Lung (tissue), 11 donors: ENCODE measurements at regions not wholly inside any gene's neighbourhood (a gene's known extent, or its start where the extent isn't known, plus 50 kb on each side); places are given as distances from the start of the nearest gene placed in this dataset.

Experiments used
- ATAC-seq: fragments of 200-7000 bp; cut with Tn5 transposase; one replicate; pipeline ENCODE4 v1.9.1; 2020; ENCODE audit warnings: moderate number of reproducible peaks; ENCODE audit not compliant: insufficient read depth, low FRiP score
- DNase-seq, 3 donors: peaks; one replicate each; pipeline ENCODE4 v3.0.0-alpha.2; 2013 to 2017
- H3K27ac ChIP-seq, 2 donors: one replicate each; pipeline ENCODE4 v1.5.1; 2013; ENCODE audit warnings: mild to moderate bottlenecking in 2 of 2, moderate library complexity in 2 of 2, control low read depth in 1 of 2, inconsistent platforms in 1 of 2, low read depth in 1 of 2, low read length in 1 of 2
- H3K27me3 ChIP-seq, 3 donors: one replicate each; pipeline ENCODE4 v1.5.1; 2013; ENCODE audit warnings: low read length in 2 of 3; ENCODE audit not compliant: control insufficient read depth in 3 of 3, insufficient read depth in 3 of 3
- H3K36me3 ChIP-seq, 4 donors: one replicate each; pipeline ENCODE4 v1.5.1; 2013; ENCODE audit warnings: low read length in 4 of 4, mild to moderate bottlenecking in 1 of 4, moderate library complexity in 1 of 4; ENCODE audit not compliant: control insufficient read depth in 4 of 4, insufficient read depth in 4 of 4
- H3K4me1 ChIP-seq, 5 donors: one replicate each; pipeline ENCODE4 v1.5.1; 2013; ENCODE audit warnings: low read length in 5 of 5, mild to moderate bottlenecking in 2 of 5, moderate library complexity in 1 of 5; ENCODE audit not compliant: control insufficient read depth in 5 of 5, insufficient read depth in 5 of 5
- H3K4me3 ChIP-seq: one replicate; pipeline ENCODE4 v1.5.1; 2013; ENCODE audit warnings: mild to moderate bottlenecking, control low read depth, moderate library complexity
- H3K9ac ChIP-seq, 2 donors: one replicate each; pipeline ENCODE4 v1.5.1; 2013; ENCODE audit warnings: low read length in 2 of 2, control low read depth in 1 of 2; ENCODE audit not compliant: insufficient read depth in 1 of 2
- H3K9me3 ChIP-seq, 4 donors: one replicate each; pipeline ENCODE4 v1.5.1; 2013; ENCODE audit warnings: low read length in 3 of 4, mild to moderate bottlenecking in 1 of 4, moderate library complexity in 1 of 4; ENCODE audit not compliant: control insufficient read depth in 4 of 4, insufficient read depth in 3 of 4
- CTCF ChIP-seq: IDR thresholded peaks from 2 replicates; pipeline ENCODE4 v1.5.1; 2012; ENCODE audit warnings: mild to moderate bottlenecking; ENCODE audit errors: control extremely low read depth, extremely low read depth
- WGBS, 2 donors: extraction: QIAGEN DNeasy Blood & Tissue Kit; methylation state at CpG; one replicate each; pipeline ENCODE4 v1.1.7; 2013; 5-methylcytosine and 5-hydroxymethylcytosine counted together
- donor health status: control.
- donor health status: control.
- donor health status: Bipolar disorder and iron deficiency.
- donor health status: healthy.
- donor health status: DM: yes; HTN: yes; CAD: no.

GRCh38 chr14:22399776-22400175, 189.2 kb downstream of the DAD1 start:
- TF ChIP-seq CTCF, result no peak
- no peaks in the 10 kb centered on the region for H3K9me3 ChIP-seq
- peaks cover 0 to 8% (median 0%) of the 10 kb centered on the region in 5 donors for H3K4me1 ChIP-seq
- H3K4me3 ChIP-seq, result no peak overlapping the region
- no peak for DNase-seq
- no peak overlapping the region for H3K27ac ChIP-seq
- H3K27me3 ChIP-seq, result no peaks in the 10 kb centered on the region
- H3K9ac ChIP-seq, result no peak overlapping the region
- no peaks in the 10 kb centered on the region for H3K36me3 ChIP-seq
- no peak for ATAC-seq
- WGBS, 2 donors, result 71 to 77% methylated on average over 2 of the region's 2 CpGs

GRCh38 chr14:22397221-22397737, 191.7 kb downstream of the DAD1 start:
- Histone ChIP-seq H3K4me3 (no peak overlapping the region), H3K4me1 (peaks cover 0 to 8% (median 0%) of the 10 kb centered on the region in 5 donors), H3K9ac (no peak overlapping the region), H3K27me3 (no peaks in the 10 kb centered on the region), H3K9me3 (no peaks in the 10 kb centered on the region), H3K36me3 (no peaks in the 10 kb centered on the region), H3K27ac (no peak overlapping the region)
- DNase-seq, result no peak
- no peak for ATAC-seq
- 79 to 86% methylated on average over 7 of the region's 7 CpGs for WGBS, 2 donors
- no peak for TF ChIP-seq CTCF

- H3K4me3 ChIP-seq, result no peak overlapping the region
- H3K4me1 ChIP-seq, result peaks cover 0 to 11% (median 0%) of the 10 kb centered on the region in 5 donors
- H3K27ac ChIP-seq, result no peak overlapping the region
- H3K9me3 ChIP-seq, result peaks cover 0 to 1% (median 0%) of the 10 kb centered on the region in 4 donors
- ATAC-seq, result no peak
- TF ChIP-seq CTCF, result no peak
- no peak overlapping the region for H3K9ac ChIP-seq
- 95 to 97% methylated on average over 2 of the region's 2 CpGs for WGBS, 2 donors
- no peaks in the 10 kb centered on the region for H3K36me3 ChIP-seq
- H3K27me3 ChIP-seq, result no peaks in the 10 kb centered on the region
- DNase-seq, result no peak
Observed at GRCh38 chr14:22395803-22396202, 193.2 kb downstream of the DAD1 start.

- WGBS, 2 donors, result 91 to 94% methylated on average over 2 of the region's 2 CpGs
- no peak overlapping the region for H3K27ac ChIP-seq
- no peak for ATAC-seq
- H3K36me3 ChIP-seq, result no peaks in the 10 kb centered on the region
- no peak for DNase-seq
- no peaks in the 10 kb centered on the region for H3K27me3 ChIP-seq
- no peak overlapping the region for H3K9ac ChIP-seq
- H3K9me3 ChIP-seq, result peaks cover 0 to 1% (median 0%) of the 10 kb centered on the region in 4 donors
- no peak overlapping the region for H3K4me3 ChIP-seq
- no peak for TF ChIP-seq CTCF
- peaks cover 0 to 4% (median 0%) of the 10 kb centered on the region in 5 donors for H3K4me1 ChIP-seq
Observed at GRCh38 chr14:22394616-22395015, 194.4 kb downstream of the DAD1 start.
